Mesenchymal stem cell (in vitro differentiated cells and primary cell): ENCODE measurements at regions not wholly inside any gene's neighbourhood (a gene's known extent, or its start where the extent isn't known, plus 50 kb on each side); places are given as distances from the start of the nearest gene placed in this dataset.
A peak's percentile ranks its signal among the peaks of the same experiment; 100 is the strongest.

Experiments used
- DNase-seq: peaks from one replicate; pipeline ENCODE4 v3.0.0-alpha.2; 2013
- H2AFZ ChIP-seq: one replicate; pipeline ENCODE4 v1.6.1; 2013; ENCODE audit warnings: low read depth, mild to moderate bottlenecking, control low read depth, inconsistent platforms, low read length, moderate library complexity
- H2AK5ac ChIP-seq: 2 replicates; pipeline ENCODE4 v1.6.1; 2013; ENCODE audit warnings: low read length, moderate library complexity, mild to moderate bottlenecking, inconsistent platforms; ENCODE audit not compliant: severe bottlenecking
- H2BK120ac ChIP-seq: one replicate; pipeline ENCODE4 v1.6.1; 2013; ENCODE audit warnings: low read depth, mild to moderate bottlenecking, inconsistent platforms, low read length, moderate library complexity
- H2BK12ac ChIP-seq, 2 experiments: one replicate each; pipeline ENCODE4 v1.6.1; 2013; ENCODE audit warnings: inconsistent platforms in 2 of 2, low read length in 2 of 2, mild to moderate bottlenecking in 2 of 2, moderate library complexity in 2 of 2, control low read depth in 1 of 2
- H2BK15ac ChIP-seq: one replicate; pipeline ENCODE4 v1.6.1; 2013; ENCODE audit warnings: mild to moderate bottlenecking, low read depth, inconsistent platforms; ENCODE audit not compliant: poor library complexity, severe bottlenecking
- H2BK5ac ChIP-seq: 2 replicates; pipeline ENCODE4 v1.6.1; 2013; ENCODE audit warnings: low read depth, mild to moderate bottlenecking, low read length, control low read depth, inconsistent platforms; ENCODE audit not compliant: poor library complexity, severe bottlenecking
- H3K14ac ChIP-seq, 2 experiments: one replicate each; pipeline ENCODE4 v1.6.1; 2013; ENCODE audit warnings: inconsistent platforms in 2 of 2, low read length in 2 of 2, control low read depth in 1 of 2, mild to moderate bottlenecking in 1 of 2, moderate library complexity in 1 of 2
- H3K18ac ChIP-seq, 2 experiments: one replicate each; pipeline ENCODE4 v1.6.1; 2013; ENCODE audit warnings: inconsistent platforms in 2 of 2, low read length in 2 of 2, control low read depth in 1 of 2, low read depth in 1 of 2, mild to moderate bottlenecking in 1 of 2
- H3K23ac ChIP-seq, 2 experiments: one replicate each; pipeline ENCODE4 v1.6.1; 2013; ENCODE audit warnings: inconsistent platforms in 2 of 2, low read length in 2 of 2, mild to moderate bottlenecking in 2 of 2, moderate library complexity in 2 of 2, control low read depth in 1 of 2
- H3K27ac ChIP-seq: 2 replicates; pipeline ENCODE4 v1.5.1; 2013; ENCODE audit warnings: mild to moderate bottlenecking, moderate library complexity, low read length, control low read depth, inconsistent platforms; ENCODE audit not compliant: poor library complexity, severe bottlenecking
- H3K27me3 ChIP-seq, 2 experiments: 2 replicates each; pipeline versions ENCODE4 v1.6.1 to v1.7.0; 2013; ENCODE audit warnings: low read length in 2 of 2, mild to moderate bottlenecking in 2 of 2, moderate library complexity in 2 of 2, control low read depth in 1 of 2, inconsistent platforms in 1 of 2; ENCODE audit not compliant: control insufficient read depth in 1 of 2, insufficient read depth in 1 of 2
- H3K36me3 ChIP-seq, 2 experiments: 2 replicates each; pipeline versions ENCODE4 v1.6.1 to v1.7.0; 2013; ENCODE audit warnings: low read length in 2 of 2, control low read depth in 1 of 2, inconsistent platforms in 1 of 2, low read depth in 1 of 2, mild to moderate bottlenecking in 1 of 2; ENCODE audit not compliant: insufficient read depth in 2 of 2, control insufficient read depth in 1 of 2
- H3K4ac ChIP-seq, 2 experiments: one replicate each; pipeline ENCODE4 v1.6.1; 2013; ENCODE audit warnings: inconsistent platforms in 2 of 2, low read length in 2 of 2, mild to moderate bottlenecking in 2 of 2, moderate library complexity in 2 of 2, control low read depth in 1 of 2, low read depth in 1 of 2
- H3K4me1 ChIP-seq: 2 replicates; pipeline ENCODE4 v1.6.1; 2013; ENCODE audit warnings: low read depth, low read length, control low read depth; ENCODE audit not compliant: control insufficient read depth, insufficient read depth
- H3K4me2 ChIP-seq: 2 replicates; pipeline ENCODE4 v1.6.1; 2013; ENCODE audit warnings: low read length, mild to moderate bottlenecking, inconsistent platforms; ENCODE audit not compliant: poor library complexity, severe bottlenecking
- H3K4me3 ChIP-seq, 2 experiments: 2 replicates each; pipeline versions ENCODE4 v1.5.1 to v1.7.0; 2013; ENCODE audit warnings: low read length in 2 of 2, mild to moderate bottlenecking in 2 of 2, control low read depth in 1 of 2, low read depth in 1 of 2; ENCODE audit not compliant: insufficient read depth in 1 of 2
- H3K79me1 ChIP-seq: replicated peaks from 2 replicates; pipeline ENCODE4 v1.6.1; 2013; ENCODE audit warnings: mild to moderate bottlenecking, control low read depth, low read length, inconsistent platforms; ENCODE audit not compliant: poor library complexity, severe bottlenecking
- H3K9ac ChIP-seq: 2 replicates; pipeline ENCODE4 v1.7.0; 2013; ENCODE audit warnings: mild to moderate bottlenecking, low read length, moderate library complexity
- H3K9me3 ChIP-seq: 2 replicates; pipeline ENCODE4 v1.7.0; 2013; ENCODE audit warnings: mild to moderate bottlenecking, low read length; ENCODE audit not compliant: control insufficient read depth
- H4K8ac ChIP-seq: one replicate; pipeline ENCODE4 v1.6.1; 2013; ENCODE audit warnings: inconsistent platforms, mild to moderate bottlenecking, low read length, moderate library complexity
- H4K91ac ChIP-seq: one replicate; pipeline ENCODE4 v1.6.1; 2013; ENCODE audit warnings: mild to moderate bottlenecking, low read length, inconsistent platforms
- WGBS: methylation state at CpG from one replicate; pipeline ENCODE4 v1.1.7; 2013; ENCODE audit warnings: mixed read lengths; 5-methylcytosine and 5-hydroxymethylcytosine counted together

DNA sequence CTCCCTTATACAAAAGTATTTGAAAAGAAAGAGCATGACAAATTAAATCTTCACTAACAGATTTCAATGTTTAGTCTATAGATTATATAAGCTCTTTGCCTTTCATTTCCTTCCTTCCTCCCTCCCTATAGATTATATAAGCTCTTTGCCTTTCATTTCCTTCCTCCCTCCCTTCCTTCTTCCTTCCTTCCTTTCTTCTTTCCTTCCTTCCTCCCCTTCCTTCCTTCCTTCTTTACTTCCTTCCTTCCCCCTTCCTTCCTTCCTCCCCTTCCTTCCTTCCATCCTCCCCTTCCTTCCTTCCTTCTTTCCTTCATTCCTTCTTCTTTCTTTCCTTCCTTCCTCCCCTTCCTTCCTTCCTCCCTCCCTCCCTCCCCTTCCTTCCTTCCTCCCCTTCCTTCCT lies 209.8 kb upstream of the CBLB start:
- no peak overlapping the region for H2BK12ac ChIP-seq
- no peaks in the 10 kb centered on the region for H3K36me3 ChIP-seq
- H3K4me2 ChIP-seq = no peak overlapping the region
- no peak overlapping the region for H3K9ac ChIP-seq
- H3K23ac ChIP-seq = no peak overlapping the region
- H2BK15ac ChIP-seq = no peak overlapping the region
- no peak overlapping the region for H3K27ac ChIP-seq
- no peak overlapping the region for H3K4ac ChIP-seq
- no peaks in the 10 kb centered on the region for H3K9me3 ChIP-seq
- H3K27me3 ChIP-seq = no peaks in the 10 kb centered on the region
- DNase-seq = no peak
- no peak overlapping the region for H3K18ac ChIP-seq
- no peak overlapping the region for H2AFZ ChIP-seq
- H4K91ac ChIP-seq = no peak overlapping the region
- no peak overlapping the region for H2BK5ac ChIP-seq
- H3K79me1 ChIP-seq = no peaks in the 10 kb centered on the region
- no peaks in the 10 kb centered on the region for H3K4me1 ChIP-seq
- H4K8ac ChIP-seq = no peak overlapping the region
- no peak overlapping the region for H3K4me3 ChIP-seq
- no peak overlapping the region for H2AK5ac ChIP-seq
- H2BK120ac ChIP-seq = no peak overlapping the region
- H3K14ac ChIP-seq = no peak overlapping the region

DNA sequence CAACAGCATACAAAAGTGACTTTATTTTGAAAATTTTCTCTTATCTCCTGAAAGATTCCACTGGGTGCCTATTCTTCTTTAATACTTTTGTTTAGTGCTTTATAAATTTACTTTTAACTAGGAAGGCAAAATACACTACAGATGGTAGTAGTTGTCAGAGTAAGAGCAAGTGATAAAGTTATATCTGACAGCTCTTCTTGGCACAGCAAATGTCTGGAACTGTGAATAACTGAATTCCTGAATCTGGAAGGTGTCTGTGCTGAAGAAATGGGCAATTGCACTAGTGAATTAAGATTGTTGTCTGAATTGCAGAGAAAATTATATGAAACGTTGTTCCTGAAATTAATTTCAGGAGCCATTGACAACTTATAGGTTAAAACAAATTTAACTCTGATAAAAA lies 213.8 kb upstream of the CBLB start:
- Histone ChIP-seq H3K9ac (peak overlapping the region; percentile 44), H3K23ac (no peak overlapping the region), H3K36me3 (no peaks in the 10 kb centered on the region), H2BK12ac (no peak overlapping the region), H2BK15ac (no peak overlapping the region), H2BK5ac (no peak overlapping the region), H3K18ac (no peak overlapping the region), H3K79me1 (no peaks in the 10 kb centered on the region), H3K4me1 (no peaks in the 10 kb centered on the region), H3K14ac (no peak overlapping the region), H3K4me2 (no peak overlapping the region), H4K91ac (no peak overlapping the region), H3K9me3 (no peaks in the 10 kb centered on the region), H3K4me3 (no peak overlapping the region), H2BK120ac (no peak overlapping the region), H3K4ac (no peak overlapping the region), H2AFZ (no peak overlapping the region), H4K8ac (no peak overlapping the region), H3K27ac (no peak overlapping the region), H3K27me3 (no peaks in the 10 kb centered on the region), H2AK5ac (no peak overlapping the region)
- no CpG with 5 or more reads among the region's 1 CpG for WGBS
- DNase-seq = no peak

DNA sequence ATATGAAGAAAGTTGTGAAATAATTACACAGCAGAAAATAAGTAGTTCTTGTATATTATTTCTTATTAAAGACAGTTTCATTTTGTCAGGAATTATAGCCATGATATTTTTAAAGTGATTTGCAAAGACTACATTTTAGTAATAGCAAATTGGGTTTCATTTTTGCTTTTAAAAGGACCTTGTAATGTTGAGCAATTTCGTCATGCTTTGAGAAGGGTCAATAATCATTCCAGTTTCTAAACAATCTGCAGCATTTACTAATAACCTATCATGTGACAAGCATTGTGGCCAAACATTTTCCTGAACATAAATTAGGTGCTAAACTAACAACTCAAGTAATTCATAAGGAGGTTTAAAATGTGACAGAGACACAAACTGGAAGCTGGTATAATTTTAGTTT lies 214.4 kb upstream of the CBLB start:
- H3K36me3 ChIP-seq = no peaks in the 10 kb centered on the region
- no peak overlapping the region for H3K14ac ChIP-seq
- H3K23ac ChIP-seq = no peak overlapping the region
- H3K79me1 ChIP-seq = no peaks in the 10 kb centered on the region
- H4K8ac ChIP-seq = no peak overlapping the region
- no peak overlapping the region for H4K91ac ChIP-seq
- H3K27me3 ChIP-seq = no peaks in the 10 kb centered on the region
- H3K4me2 ChIP-seq = no peak overlapping the region
- no peak overlapping the region for H2BK5ac ChIP-seq
- peak overlapping the region; percentile 44 for H3K9ac ChIP-seq
- WGBS = 75% methylated on average over 1 of the region's 1 CpG
- H2AK5ac ChIP-seq = no peak overlapping the region
- no peak overlapping the region for H2AFZ ChIP-seq
- H2BK15ac ChIP-seq = no peak overlapping the region
- no peak overlapping the region for H3K4me3 ChIP-seq
- no peak overlapping the region for H2BK120ac ChIP-seq
- H3K27ac ChIP-seq = no peak overlapping the region
- no peaks in the 10 kb centered on the region for H3K9me3 ChIP-seq
- no peak overlapping the region for H3K18ac ChIP-seq
- H2BK12ac ChIP-seq = no peak overlapping the region
- H3K4ac ChIP-seq = no peak overlapping the region
- peak; percentile 21 for DNase-seq
- H3K4me1 ChIP-seq = no peaks in the 10 kb centered on the region

DNA sequence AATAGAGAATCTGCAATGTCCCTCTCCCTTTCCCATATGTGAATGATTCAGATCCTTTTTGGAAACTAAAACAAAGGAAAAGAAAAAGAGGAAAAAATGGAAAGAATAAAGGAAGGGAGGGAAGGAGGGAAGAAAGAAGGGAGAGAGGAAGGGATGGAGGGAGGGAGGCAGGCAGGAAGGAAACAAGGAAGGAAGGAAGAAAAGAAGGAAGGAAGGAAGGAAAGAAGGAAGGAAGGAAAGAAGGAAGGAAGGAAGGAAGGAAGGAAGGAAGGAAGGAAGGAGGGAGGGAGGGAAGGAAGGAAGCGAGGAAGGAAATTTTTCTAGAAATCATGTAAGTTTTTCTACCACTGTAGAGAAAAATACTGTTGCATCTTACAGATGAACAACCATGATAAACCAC lies 215.0 kb upstream of the CBLB start:
- no CpG with 5 or more reads among the region's 1 CpG for WGBS
- Histone ChIP-seq H2BK15ac (no peak overlapping the region), H3K4me1 (no peaks in the 10 kb centered on the region), H2AK5ac (no peak overlapping the region), H4K8ac (no peak overlapping the region), H3K79me1 (no peaks in the 10 kb centered on the region), H3K9ac (peak overlapping the region; percentile 44), H2BK120ac (no peak overlapping the region), H2BK12ac (no peak overlapping the region), H3K36me3 (no peaks in the 10 kb centered on the region), H3K4me2 (no peak overlapping the region), H3K14ac (no peak overlapping the region), H3K27me3 (no peaks in the 10 kb centered on the region), H3K9me3 (no peaks in the 10 kb centered on the region), H3K4ac (no peak overlapping the region), H3K27ac (no peak overlapping the region), H3K23ac (no peak overlapping the region), H2AFZ (no peak overlapping the region), H4K91ac (no peak overlapping the region), H3K4me3 (no peak overlapping the region), H2BK5ac (no peak overlapping the region), H3K18ac (no peak overlapping the region)
- DNase-seq = no peak
